GM18519 (cell line): ENCODE measurements at regions not wholly inside any gene's neighbourhood (a gene's known extent, or its start where the extent isn't known, plus 50 kb on each side); places are given as distances from the start of the nearest gene placed in this dataset.
"Not testable (repeated sequence)": the region's sequence is repeated elsewhere in the genome, so short reads cannot be mapped to it uniquely, and the experiment has no call there.

Experiments used
- ATAC-seq: cut with Tn5 transposase; IDR thresholded peaks from one replicate; pipeline ENCODE4 v1.9.1; 2021; ENCODE audit warnings: mild to moderate bottlenecking, moderate library complexity; ENCODE audit not compliant: unreplicated experiment, low FRiP score

DNA sequence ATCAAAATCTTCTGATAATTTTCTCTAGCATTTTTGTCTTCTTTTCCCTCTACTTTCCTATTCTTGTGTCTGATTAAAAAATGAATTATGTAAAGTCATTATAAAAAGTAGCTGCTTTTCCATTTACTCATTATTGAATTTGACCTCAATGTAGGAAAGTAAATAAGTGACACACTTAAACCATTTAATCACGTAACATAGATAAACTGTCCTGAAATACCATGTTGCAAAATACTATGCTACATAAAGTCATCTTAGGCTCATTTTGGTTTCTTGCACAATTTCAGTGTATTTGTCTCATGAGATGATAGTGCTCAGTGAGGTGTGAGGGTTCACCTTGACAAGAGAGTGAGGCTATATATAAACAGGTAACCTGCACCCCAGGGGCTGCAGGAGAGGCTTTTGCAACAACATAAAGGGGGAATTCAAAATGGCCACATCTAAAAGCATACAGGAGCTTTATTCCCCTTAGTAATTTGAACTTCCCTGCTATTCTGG is 502.7 kb downstream of the RNF144A start:
- ATAC-seq: no peak

DNA sequence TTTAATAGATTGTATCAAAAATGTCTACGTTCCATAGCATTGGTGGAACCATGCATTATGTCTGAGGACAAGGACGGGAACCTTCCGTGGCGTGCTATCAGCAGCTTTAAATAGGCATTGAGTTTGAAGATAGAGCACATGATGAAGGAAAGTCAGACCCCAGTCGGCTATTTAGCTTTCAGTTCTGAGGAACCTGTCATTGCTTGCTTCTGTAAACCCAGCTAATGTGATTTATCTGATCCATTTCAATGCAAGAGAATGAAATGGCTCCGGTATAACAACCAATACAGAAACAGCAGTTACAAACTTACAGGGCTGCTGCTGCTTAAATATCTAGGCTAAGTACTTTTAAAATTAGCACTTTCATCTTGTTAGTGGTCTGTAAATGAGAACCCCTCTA is 503.3 kb downstream of the RNF144A start:
- no peak for ATAC-seq

DNA sequence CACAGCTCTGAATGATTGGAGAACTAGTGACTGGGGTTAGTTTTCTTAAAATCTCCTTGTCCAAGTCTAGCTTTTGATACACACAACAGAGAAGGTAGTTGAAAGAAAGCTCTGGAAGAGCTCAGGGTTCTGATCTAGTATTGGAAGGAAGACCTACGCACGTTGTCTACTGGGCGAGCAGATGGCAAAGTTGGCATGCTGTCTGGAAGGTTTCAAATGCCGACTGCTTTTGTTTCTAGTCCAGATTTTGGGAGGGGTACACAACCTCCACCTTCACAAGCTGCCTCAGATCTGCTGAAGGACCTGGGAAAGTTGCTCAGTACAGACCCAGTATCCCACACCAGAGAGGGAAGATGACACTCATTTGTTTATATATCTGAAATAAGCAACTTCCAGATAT is 507.3 kb downstream of the RNF144A start:
- no peak for ATAC-seq

DNA sequence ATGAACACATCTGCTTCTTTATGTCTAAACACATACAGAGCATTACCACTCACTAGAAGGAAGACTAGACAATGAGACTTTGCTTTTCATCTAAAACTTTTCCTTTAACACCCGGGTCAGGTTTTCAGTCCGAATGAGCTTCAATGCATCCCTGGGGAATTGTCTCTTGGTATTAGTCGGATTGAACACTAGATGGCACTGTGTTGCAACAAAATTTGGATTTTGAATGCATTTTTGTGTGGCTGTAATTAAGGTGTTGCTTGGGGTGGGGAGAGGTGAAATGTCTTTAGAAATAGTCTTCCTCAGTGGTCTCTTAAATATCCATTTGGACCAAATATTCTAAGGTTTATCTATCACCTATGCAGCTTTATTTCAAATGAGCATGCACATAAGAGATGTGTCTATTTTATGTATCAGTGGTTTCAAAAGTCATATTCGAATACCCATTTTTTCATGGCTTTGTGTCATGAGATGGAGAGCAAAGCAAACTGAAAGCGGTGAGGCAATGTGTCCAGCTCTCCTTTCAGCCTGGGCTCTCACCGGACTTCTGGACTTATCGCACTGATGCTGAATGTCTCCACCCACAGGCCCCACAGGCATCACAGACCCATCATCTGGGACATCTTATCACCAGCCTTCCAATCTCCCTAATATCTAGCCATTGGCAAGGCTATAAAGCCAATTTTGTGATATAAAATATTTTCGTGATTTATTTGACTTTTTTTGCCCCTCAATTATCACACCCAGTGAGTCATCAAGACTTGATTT is 510.3 kb downstream of the RNF144A start:
- ATAC-seq: no peak

DNA sequence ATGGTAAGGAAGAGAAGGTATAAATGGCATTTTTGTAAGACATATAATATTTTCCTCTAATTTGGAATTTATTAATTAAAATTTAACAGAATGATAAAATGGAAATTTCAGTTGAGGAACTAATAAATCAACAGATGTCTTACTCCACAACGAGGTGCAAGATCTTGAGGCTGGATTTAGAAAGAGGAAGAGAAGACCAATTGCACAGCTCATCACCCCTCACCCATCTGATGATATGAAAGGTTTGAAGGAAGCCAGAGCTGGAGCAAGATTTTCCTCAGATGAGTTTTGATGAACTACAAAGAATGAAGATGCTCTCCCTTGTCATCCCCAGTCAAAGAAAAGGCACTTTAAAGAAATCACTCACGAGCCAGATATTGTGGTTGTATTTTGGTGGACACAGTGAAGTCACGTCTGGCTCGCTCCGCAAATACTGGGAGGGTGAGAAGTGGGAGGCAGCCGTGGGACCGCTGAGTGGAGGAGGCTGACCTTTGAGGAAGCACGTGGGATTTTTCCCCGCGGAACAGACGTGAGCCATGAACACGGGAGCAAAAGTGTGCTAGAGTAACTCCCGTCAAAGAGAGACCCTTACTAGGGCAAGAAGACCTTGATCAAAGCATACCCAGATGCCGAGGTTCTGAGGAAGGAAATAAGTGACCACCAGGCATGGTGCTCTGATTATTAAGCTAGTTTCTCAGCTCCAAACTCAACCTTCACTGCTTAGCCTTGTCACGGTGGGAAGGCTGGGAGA is 511.4 kb downstream of the RNF144A start:
- no peak for ATAC-seq

DNA sequence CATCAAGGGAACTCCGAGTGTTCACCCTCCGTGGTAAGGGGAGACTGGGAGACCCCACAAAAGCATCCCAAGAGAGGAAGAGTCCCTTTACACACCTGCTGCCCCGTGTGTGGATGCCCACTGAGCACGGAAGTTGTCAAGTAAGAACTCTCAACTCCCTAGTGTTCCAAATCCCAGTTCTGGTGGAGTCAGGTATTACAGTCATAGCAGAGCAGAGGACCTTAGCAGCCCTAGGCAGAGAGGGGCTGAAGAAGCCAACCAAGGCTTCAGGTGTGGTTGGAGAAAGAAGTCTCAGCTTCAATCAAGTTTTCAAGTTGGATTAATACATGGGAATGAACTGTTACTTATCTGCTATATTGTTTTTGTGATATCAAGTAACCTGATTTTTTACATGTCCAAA is 512.5 kb downstream of the RNF144A start:
- no peak for ATAC-seq

DNA sequence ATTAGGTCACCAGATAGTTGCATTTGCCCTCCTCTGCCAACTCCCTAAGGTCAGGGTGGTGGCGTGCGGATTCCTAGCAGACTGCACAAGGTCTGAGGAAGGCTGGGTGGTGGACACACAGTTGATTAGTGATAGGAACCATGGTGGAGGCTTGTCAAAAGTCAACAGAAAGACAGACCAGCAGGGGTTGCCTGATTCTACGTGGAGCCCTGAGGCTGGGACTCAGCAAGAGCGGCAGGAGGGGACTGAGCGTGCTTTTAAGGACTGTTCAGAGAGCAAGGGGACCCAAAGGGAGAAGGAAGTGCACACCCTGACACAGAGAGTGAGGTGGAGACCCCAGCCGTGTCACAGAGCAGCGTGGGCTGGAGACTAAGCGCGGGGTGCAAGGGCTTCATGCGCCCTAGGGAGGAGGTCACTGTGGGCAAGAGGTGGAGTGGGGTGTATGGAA is 513.2 kb downstream of the RNF144A start:
- ATAC-seq: no peak

DNA sequence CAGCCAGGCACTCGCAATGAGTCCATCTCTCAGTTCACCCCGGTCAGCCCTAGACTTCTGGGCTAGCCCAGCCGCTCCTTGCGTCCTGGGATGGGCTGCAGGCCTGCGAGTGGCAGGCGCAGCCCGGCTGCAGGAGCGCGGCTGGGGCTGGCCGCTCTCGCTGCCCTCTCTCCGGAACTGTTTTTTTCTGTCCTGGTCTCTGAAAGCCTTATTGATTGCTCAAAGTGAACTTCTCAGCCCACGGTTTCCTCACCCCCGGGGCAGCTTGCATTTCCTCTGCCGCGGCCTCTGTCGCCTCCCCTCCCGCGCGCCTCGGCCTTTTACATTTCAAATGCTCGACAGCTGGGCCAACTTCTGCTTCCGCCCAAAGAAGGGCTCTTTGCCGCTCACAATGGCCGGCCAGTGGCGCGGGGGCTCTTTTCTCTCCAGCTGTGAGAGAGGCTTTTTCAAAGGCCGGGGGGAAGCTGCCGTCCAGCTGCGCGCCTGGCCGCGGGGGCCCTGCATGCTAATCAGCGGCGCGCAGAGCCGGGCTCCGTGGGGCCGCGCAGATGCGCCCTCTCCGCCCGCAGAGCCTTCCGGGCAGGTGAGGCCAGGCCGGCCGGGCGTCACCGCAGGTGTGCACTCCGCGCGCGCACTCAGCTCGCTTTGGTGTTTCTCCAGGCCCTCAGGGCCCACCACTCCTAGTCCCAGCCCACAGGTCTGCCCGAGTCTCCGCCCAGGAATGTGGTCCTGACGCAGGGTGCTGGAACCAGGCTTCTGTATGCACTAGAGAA is 513.8 kb downstream of the RNF144A start:
- ATAC-seq: no peak

DNA sequence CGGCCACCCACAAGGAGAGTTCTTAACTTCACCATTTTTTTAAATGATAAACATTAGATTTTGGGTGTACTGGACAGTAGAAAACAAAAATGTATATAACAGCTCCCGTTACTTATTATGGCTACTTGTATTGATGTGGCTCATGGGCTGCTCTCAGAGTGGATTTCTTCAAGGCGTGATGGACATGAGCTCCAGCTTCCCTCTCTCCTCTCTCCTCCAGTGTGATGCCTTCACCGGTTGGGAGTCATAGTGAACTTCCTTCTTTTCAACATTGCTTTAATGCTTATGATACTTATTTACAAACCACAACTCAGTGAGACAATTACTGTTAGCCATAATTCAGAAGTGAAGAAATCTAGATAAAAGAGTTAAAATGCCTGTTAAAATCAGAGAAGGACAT is 515.2 kb downstream of the RNF144A start:
- no peak for ATAC-seq

DNA sequence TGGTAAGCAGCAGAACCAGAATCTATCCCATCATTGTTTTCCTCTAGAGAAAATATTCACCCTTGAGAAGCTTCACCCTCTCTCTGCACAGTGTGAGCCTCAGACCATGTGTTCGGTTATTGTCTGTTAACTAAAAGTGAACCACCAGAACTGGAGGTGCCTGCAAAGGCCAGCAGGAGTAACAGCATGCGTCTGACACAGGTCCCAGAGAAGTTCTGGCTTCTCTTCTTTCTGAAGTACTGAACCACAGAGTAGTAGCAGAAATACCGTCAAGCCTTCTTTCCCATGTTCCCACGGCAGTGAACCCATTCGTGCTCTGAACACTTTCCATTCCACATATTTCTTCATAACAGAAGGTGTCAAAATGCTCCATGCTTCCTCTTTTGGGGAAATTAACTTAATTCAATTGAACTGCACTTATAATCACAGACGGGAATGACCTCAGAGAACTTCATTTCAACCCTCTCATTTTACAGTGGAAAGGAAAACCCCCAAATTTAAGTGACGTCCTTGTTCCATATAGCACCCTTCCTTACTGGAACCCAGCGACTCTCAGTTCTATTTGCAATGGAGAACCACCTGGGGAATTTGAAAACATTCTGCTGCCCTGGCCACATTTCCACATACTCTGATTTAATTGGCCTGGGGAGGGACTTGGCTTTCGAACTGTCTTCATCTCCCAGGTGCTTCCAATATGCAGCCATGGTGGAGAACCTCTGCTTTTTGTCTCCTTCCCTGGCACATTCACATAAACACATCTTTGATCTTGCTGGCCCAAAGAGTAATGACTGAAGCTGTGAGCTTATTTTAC is 519.1 kb downstream of the RNF144A start:
- no peak for ATAC-seq

DNA sequence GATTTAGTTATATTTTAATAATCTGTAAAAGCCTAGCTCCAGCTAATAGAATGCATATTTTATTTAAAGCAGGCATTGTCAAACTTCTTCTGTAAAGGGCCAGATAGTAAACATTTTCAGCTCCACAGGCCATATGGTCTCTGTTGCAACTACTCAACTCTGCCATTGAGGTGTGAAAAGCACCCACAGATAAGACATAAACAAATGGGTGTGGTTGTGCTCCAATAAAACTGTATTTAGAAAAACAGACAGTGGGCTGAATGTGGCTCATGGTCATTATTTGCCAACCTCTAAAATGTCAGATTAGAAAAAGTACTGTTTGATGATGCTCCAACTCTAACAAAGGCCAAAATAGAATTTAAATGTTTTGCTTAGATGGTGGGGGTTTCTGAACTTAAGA is 519.9 kb downstream of the RNF144A start:
- no peak for ATAC-seq

DNA sequence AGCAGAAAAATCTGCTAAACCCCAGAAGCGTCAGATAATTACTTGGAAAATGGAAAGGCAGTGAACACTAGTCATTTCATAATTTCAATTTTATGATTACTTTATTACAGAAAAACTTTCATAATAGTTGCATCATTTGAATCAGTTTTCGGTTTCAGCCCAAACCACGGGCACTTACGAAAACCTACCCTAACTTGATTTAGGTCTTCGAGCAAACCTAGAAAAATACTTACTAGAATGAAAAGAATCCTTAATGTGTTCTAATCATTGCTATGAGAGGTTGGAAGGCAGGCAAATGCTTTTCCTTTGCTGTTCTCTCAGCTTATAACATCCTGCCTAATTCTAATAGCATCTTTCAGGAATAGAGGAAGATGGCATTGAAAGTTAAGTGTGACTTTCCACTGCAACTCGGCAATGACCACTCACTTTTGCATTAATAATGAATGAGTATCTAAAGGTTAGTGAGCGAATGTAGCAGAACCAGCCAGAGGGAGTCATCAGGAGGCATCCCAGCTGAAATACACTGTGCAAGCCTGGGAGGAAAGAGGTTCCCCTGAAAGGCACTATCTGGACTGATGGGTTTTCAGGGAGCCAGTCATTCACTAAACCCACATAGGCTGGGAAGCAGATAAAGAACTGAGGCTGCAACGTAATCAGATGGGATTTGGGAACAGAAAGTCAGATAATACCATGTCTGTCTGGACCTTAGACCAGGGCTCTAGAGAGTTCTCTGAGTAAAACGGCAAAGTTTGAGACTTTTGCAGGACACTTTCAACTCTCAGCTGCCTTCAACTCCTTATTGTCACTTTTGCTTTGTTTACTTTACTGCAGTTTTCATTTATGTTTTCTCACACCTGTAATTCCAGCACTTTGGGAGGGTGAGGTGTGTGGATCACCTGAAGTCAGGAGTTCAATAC is 520.8 kb downstream of the RNF144A start:
- no peak for ATAC-seq

DNA sequence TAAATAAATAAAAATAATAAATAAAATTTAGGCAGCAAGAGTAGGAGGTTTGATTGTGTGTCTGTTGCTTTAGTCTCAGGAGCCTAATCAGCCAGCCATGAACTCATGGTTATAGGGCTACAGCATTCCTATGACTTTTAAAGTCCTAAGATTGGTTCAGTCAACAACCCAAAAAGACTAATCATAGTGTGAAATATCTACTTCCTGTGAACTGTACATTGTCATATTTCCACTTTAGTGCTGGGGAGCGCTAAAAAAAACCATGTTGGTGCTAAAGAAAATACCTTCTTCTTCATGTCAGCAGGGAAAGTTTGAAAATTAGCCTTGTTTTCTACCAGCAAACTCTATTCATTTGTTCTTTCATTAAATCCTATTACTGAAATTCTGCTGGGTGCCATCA is 521.6 kb downstream of the RNF144A start:
- no peak for ATAC-seq

DNA sequence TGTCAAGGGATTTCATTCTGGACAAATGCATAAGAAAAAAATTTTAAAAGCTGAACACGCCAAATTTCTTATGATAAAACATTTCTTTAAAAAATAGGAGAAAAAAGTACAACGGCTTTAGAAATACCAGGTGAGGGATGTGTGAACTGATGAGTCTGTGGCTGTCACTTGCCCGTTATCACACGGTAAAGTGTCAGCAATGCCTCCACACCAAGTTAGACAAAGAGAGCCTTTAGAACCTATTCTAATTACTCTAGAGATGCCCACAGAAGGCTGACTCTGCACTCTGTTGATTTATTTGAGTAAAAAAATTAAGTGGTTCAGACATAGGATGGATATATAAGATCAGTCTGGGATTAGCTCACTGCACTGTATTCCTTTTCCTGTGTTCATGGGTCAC is 523.8 kb downstream of the RNF144A start:
- no peak for ATAC-seq

DNA sequence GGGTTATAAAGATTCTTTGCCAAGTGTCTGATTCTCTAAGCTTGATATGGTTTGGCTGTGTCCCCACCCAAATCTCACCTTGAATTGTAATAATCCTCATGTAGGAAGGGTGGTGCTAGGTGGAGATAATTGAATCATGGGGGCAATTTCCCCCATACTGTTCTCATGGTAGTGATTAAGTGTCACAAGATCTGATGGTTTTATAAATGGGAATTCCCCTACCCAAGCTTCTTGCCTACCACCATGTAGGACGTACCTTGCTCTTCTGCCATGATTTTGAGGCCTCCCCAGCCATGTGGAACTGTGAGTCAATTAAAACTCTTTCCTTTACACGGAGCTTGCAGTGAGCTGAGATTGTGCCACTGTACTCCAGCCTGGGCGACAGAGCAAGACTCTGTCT is 524.6 kb downstream of the RNF144A start:
- not testable (repeated sequence) for ATAC-seq

DNA sequence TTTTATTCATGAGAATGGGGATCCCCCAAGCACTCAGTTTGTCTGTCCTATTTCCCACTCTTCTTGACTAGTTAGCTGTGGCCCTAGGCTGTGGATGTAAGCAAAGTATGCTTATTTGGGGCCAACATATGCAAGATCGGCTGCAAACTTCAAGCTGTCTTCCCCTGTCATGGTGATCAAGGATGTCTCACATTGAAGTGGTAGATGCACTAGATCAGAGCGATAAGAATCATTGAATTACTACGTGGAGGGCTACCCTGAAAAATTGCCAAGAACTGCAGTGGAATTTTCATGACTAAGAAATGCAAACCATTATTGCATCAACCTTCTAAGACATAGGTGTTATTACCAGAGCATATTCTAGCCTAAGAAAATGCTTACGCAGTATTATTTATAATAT is 527.4 kb downstream of the RNF144A start:
- no peak for ATAC-seq

DNA sequence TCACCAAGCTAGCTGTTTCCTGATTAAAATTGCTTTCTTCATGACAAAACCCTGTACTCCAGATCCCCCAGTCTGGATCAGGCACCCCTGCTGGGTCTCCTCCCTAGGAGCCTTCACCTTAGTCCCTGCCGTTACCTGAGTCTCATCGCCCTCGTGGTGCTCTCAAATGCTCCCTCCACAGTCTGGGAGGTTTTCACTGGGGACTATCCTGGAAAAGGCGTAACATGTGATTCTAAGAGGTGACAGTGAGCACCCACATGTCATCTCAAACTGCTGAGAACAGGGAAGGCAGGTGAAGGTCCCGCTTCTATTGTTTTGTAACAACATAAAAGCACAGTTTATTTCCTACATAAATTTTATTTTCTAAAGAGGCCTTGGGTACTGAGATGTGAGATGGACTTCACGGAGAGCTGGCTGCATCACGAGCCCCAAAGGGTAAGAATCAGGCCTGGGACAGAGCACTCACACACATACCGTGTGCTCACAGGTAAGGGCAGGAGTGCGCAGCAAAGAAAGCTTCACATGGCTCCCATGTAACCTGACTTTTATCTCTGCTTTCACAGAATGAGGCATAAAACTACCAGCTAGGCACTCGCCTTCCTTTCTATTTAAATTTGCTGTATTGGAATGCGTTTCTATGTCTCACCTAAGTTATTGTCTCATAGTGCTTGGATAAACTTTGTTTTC is 531.5 kb downstream of the RNF144A start:
- no peak for ATAC-seq

DNA sequence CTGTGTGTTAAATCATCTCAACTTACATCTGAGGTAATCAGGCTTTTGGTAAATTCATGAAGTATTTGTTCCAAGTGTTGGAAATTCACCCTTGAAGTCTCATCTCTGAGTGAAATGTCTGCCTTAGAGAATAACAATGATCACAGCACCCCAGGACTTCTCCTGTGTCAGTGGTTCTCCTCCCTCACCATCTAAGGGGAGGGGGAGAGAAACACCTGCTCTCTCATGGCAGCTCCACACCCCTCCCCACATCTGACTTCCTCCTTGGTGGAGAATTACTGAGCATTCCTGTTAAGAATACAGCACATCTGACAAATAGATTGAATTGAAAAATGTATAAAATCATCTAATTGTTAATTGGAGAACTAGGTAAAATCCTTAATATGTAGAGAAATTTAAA is 532.1 kb downstream of the RNF144A start:
- ATAC-seq: no peak
